Lung (tissue), 11 donors: ENCODE measurements at regions not wholly inside any gene's neighbourhood (a gene's known extent, or its start where the extent isn't known, plus 50 kb on each side); places are given as distances from the start of the nearest gene placed in this dataset.

ENCODE experiments used
- ATAC-seq: fragments of 200-7000 bp; cut with Tn5 transposase; one replicate; pipeline ENCODE4 v1.9.1; 2020; ENCODE audit warnings: moderate number of reproducible peaks; ENCODE audit not compliant: insufficient read depth, low FRiP score
- DNase-seq, 3 donors: peaks; one replicate each; pipeline ENCODE4 v3.0.0-alpha.2; 2013 to 2017
- H3K27ac ChIP-seq, 2 donors: one replicate each; pipeline ENCODE4 v1.5.1; 2013; ENCODE audit warnings: mild to moderate bottlenecking in 2 of 2, moderate library complexity in 2 of 2, control low read depth in 1 of 2, inconsistent platforms in 1 of 2, low read depth in 1 of 2, low read length in 1 of 2
- H3K27me3 ChIP-seq, 3 donors: one replicate each; pipeline ENCODE4 v1.5.1; 2013; ENCODE audit warnings: low read length in 2 of 3; ENCODE audit not compliant: control insufficient read depth in 3 of 3, insufficient read depth in 3 of 3
- H3K36me3 ChIP-seq, 4 donors: one replicate each; pipeline ENCODE4 v1.5.1; 2013; ENCODE audit warnings: low read length in 4 of 4, mild to moderate bottlenecking in 1 of 4, moderate library complexity in 1 of 4; ENCODE audit not compliant: control insufficient read depth in 4 of 4, insufficient read depth in 4 of 4
- H3K4me1 ChIP-seq, 5 donors: one replicate each; pipeline ENCODE4 v1.5.1; 2013; ENCODE audit warnings: low read length in 5 of 5, mild to moderate bottlenecking in 2 of 5, moderate library complexity in 1 of 5; ENCODE audit not compliant: control insufficient read depth in 5 of 5, insufficient read depth in 5 of 5
- H3K4me3 ChIP-seq: one replicate; pipeline ENCODE4 v1.5.1; 2013; ENCODE audit warnings: mild to moderate bottlenecking, control low read depth, moderate library complexity
- H3K9ac ChIP-seq, 2 donors: one replicate each; pipeline ENCODE4 v1.5.1; 2013; ENCODE audit warnings: low read length in 2 of 2, control low read depth in 1 of 2; ENCODE audit not compliant: insufficient read depth in 1 of 2
- H3K9me3 ChIP-seq, 4 donors: one replicate each; pipeline ENCODE4 v1.5.1; 2013; ENCODE audit warnings: low read length in 3 of 4, mild to moderate bottlenecking in 1 of 4, moderate library complexity in 1 of 4; ENCODE audit not compliant: control insufficient read depth in 4 of 4, insufficient read depth in 3 of 4
- CTCF ChIP-seq: IDR thresholded peaks from 2 replicates; pipeline ENCODE4 v1.5.1; 2012; ENCODE audit warnings: mild to moderate bottlenecking; ENCODE audit errors: control extremely low read depth, extremely low read depth
- WGBS, 2 donors: extraction: QIAGEN DNeasy Blood & Tissue Kit; methylation state at CpG; one replicate each; pipeline ENCODE4 v1.1.7; 2013; 5-methylcytosine and 5-hydroxymethylcytosine counted together
- donor health status: control.
- donor health status: control.
- donor health status: Bipolar disorder and iron deficiency.
- donor health status: healthy.
- donor health status: DM: yes; HTN: yes; CAD: no.

- no peak overlapping the region for H3K9ac ChIP-seq
- no peaks in the 10 kb centered on the region for H3K9me3 ChIP-seq
- no peaks in the 10 kb centered on the region for H3K4me1 ChIP-seq
- TF ChIP-seq CTCF = no peak
- DNase-seq = no peak
- no peak overlapping the region for H3K27ac ChIP-seq
- H3K36me3 ChIP-seq = no peaks in the 10 kb centered on the region
- ATAC-seq = no peak
- H3K27me3 ChIP-seq = no peaks in the 10 kb centered on the region
- WGBS, 2 donors = 92 to 95% methylated on average over 3 of the region's 3 CpGs
- no peak overlapping the region for H3K4me3 ChIP-seq
Measured at GRCh38 chr12:46950094-46950493, 124.3 kb upstream of the SLC38A4 start.

GRCh38 chr12:46952880-46953483, 126.4 kb upstream of the PCED1B start:
- ATAC-seq = no peak
- no peak overlapping the region for H3K4me3 ChIP-seq
- H3K4me1 ChIP-seq = no peaks in the 10 kb centered on the region
- DNase-seq = no peak
- WGBS, 2 donors = 71 to 83% methylated on average over 1 of the region's 1 CpG
- TF ChIP-seq CTCF = no peak
- no peak overlapping the region for H3K9ac ChIP-seq
- H3K27ac ChIP-seq = no peak overlapping the region
- no peaks in the 10 kb centered on the region for H3K27me3 ChIP-seq
- no peaks in the 10 kb centered on the region for H3K9me3 ChIP-seq
- no peaks in the 10 kb centered on the region for H3K36me3 ChIP-seq

GRCh38 chr12:46956451-46957035, 122.9 kb upstream of the PCED1B start:
- ATAC-seq (no peak), DNase-seq (no peak)
- Histone ChIP-seq H3K4me3 (no peak overlapping the region), H3K27me3 (no peaks in the 10 kb centered on the region), H3K9me3 (no peaks in the 10 kb centered on the region), H3K9ac (no peak overlapping the region), H3K27ac (no peak overlapping the region), H3K4me1 (peaks cover 0 to 3% (median 0%) of the 10 kb centered on the region in 5 donors), H3K36me3 (no peaks in the 10 kb centered on the region)
- 62 to 63% methylated on average over 5 of the region's 5 CpGs for WGBS, 2 donors
- no peak for TF ChIP-seq CTCF

- Histone ChIP-seq H3K4me3 (no peak overlapping the region), H3K36me3 (no peaks in the 10 kb centered on the region), H3K27me3 (no peaks in the 10 kb centered on the region), H3K4me1 (peaks cover 0 to 3% (median 0%) of the 10 kb centered on the region in 5 donors), H3K9me3 (no peaks in the 10 kb centered on the region), H3K27ac (no peak overlapping the region), H3K9ac (no peak overlapping the region)
- 80 to 86% methylated on average over 3 of the region's 3 CpGs for WGBS, 2 donors
- ATAC-seq (no peak), DNase-seq (no peak)
- TF ChIP-seq CTCF = no peak
Measured at GRCh38 chr12:46958053-46958452, 121.4 kb upstream of the PCED1B start.
